Lower leg skin (tissue), 3 donors: ENCODE measurements at regions not wholly inside any gene's neighbourhood (a gene's known extent, or its start where the extent isn't known, plus 50 kb on each side); places are given as distances from the start of the nearest gene placed in this dataset.
"Not testable (repeated sequence)": the region's sequence is repeated elsewhere in the genome, so short reads cannot be mapped to it uniquely, and the experiment has no call there.

ENCODE experiments used
- POLR2A ChIP-seq, 2 donors: fragments of 450-650 bp; IDR thresholded peaks; one replicate each; pipeline ENCODE4 v1.6.1; 2016 to 2017; ENCODE audit warnings: antibody characterized with exemption in 2 of 2, mild to moderate bottlenecking in 1 of 2, moderate library complexity in 1 of 2
- TF ChIP-seq, protein P1 (sequence below), 3 donors: fragments of 450-650 bp; IDR thresholded peaks; one replicate each; pipeline ENCODE4 v1.5.1; 2016; ENCODE audit warnings: antibody characterized with exemption in 3 of 3, mild to moderate bottlenecking in 3 of 3, moderate library complexity in 2 of 3

DNA sequence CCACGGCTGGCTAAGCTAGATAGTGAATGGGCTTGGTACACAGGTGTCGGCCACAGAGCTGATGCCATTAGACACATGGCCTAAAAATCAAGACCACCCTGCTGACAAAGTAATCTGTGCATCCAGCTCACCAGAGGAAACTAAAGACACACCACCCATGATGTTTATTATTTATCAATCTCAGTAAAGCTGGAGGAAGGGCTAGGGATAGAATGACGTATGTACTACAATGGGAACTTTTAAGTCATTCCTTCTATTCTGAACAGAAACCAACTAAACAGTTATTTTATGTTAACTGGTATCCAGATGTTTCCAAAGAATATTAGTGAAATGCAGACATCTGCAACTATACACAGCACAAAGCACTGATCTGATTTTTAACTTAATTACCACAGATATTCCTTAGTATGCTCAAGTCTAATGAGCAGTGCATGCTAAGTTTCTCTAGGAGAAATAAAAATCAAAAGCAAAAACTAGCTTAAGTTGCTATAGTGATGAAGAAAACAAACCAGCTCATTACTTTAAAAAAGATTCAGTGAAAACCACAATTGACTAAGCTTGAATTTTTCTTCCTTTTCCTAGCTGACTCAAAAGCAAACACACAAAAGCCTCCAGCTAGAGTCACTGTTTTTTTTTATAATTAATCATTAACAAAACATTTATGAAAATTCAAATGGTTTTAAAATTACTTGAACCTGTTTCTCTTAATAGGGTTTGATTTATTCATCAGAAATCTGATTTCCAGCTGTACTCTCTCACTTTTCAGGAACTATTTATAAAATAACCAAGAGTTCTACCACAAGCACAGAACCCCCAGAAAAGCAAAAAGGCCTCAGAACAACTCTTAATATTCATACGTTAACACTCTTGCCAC, 129.0 kb upstream of the PTPN20 start:
- TF ChIP-seq, protein P1, sequence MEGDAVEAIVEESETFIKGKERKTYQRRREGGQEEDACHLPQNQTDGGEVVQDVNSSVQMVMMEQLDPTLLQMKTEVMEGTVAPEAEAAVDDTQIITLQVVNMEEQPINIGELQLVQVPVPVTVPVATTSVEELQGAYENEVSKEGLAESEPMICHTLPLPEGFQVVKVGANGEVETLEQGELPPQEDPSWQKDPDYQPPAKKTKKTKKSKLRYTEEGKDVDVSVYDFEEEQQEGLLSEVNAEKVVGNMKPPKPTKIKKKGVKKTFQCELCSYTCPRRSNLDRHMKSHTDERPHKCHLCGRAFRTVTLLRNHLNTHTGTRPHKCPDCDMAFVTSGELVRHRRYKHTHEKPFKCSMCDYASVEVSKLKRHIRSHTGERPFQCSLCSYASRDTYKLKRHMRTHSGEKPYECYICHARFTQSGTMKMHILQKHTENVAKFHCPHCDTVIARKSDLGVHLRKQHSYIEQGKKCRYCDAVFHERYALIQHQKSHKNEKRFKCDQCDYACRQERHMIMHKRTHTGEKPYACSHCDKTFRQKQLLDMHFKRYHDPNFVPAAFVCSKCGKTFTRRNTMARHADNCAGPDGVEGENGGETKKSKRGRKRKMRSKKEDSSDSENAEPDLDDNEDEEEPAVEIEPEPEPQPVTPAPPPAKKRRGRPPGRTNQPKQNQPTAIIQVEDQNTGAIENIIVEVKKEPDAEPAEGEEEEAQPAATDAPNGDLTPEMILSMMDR (IDR thresholded peaks at IDR 0.05), result not testable (repeated sequence)
- not testable (repeated sequence) for TF ChIP-seq POLR2A (IDR thresholded peaks at IDR 0.05)
